SK-N-SH (cell line): ENCODE measurements at regions not wholly inside any gene's neighbourhood (a gene's known extent, or its start where the extent isn't known, plus 50 kb on each side); places are given as distances from the start of the nearest gene placed in this dataset.
A peak's percentile ranks its signal among the peaks of the same experiment; 100 is the strongest.

Source experiments
- CTCF ChIP-seq: fragments of 200-600 bp; sonication (generic); IDR thresholded peaks from 2 replicates; pipeline ENCODE4 v1.6.1; 2017; ENCODE audit warnings: antibody characterized with exemption, mild to moderate bottlenecking, moderate library complexity
- EP300 ChIP-seq, 2 experiments: IDR thresholded peaks; 2 replicates each; pipeline versions ENCODE4 v1.4.0 to v1.6.1; 2012; ENCODE audit warnings: borderline replicate concordance in 1 of 2, low read depth in 1 of 2, low read length in 1 of 2
- JUND ChIP-seq: IDR thresholded peaks from 2 replicates; pipeline ENCODE4 v1.4.0; 2012
- MXI1 ChIP-seq: IDR thresholded peaks from 2 replicates; pipeline ENCODE4 v1.6.1; 2012; ENCODE audit warnings: mild to moderate bottlenecking, low read depth, low read length, improper control_type of control experiment
- NRF1 ChIP-seq: IDR thresholded peaks from 2 replicates; pipeline ENCODE4 v1.6.1; 2012; ENCODE audit warnings: low read depth, mild to moderate bottlenecking, low read length
- POLR2AphosphoS5 ChIP-seq: IDR thresholded peaks from 2 replicates; pipeline ENCODE4 v1.6.1; 2012; ENCODE audit warnings: low read depth, low read length
- RFX5 ChIP-seq: IDR thresholded peaks from 2 replicates; pipeline ENCODE4 v1.6.1; 2012; ENCODE audit warnings: mild to moderate bottlenecking, improper control_type of control experiment, low read length
- RXRA ChIP-seq: IDR thresholded peaks from 2 replicates; pipeline ENCODE4 v1.4.0; 2012; ENCODE audit warnings: low read depth, mild to moderate bottlenecking, borderline replicate concordance
- SMC3 ChIP-seq: IDR thresholded peaks from 2 replicates; pipeline ENCODE4 v1.6.1; 2012; ENCODE audit warnings: low read depth, low read length, improper control_type of control experiment
- TAF1 ChIP-seq: IDR thresholded peaks from 2 replicates; pipeline ENCODE4 v1.6.1; 2012; ENCODE audit warnings: low read depth, mild to moderate bottlenecking, low read length, moderate library complexity, borderline replicate concordance
- USF2 ChIP-seq: fragments of 150-350 bp; IDR thresholded peaks from 2 replicates; pipeline ENCODE4 v1.6.1; 2017; ENCODE audit warnings: antibody characterized with exemption, low read length, low read depth, borderline replicate concordance

- TF ChIP-seq POLR2AphosphoS5: peak; percentile 50; the same call in 1 of the 2 replicates
- no peak for TF ChIP-seq CTCF
- no peak for TF ChIP-seq USF2
- TF ChIP-seq JUND: peak; percentile 90
- TF ChIP-seq SMC3: no peak
- TF ChIP-seq EP300 (IDR thresholded peaks at IDR 0.05; ENCODE audit: borderline replicate concordance in 1 of 2, low read depth in 1 of 2, low read length in 1 of 2): 0 out of 4 replicates have a peak, but pooled peaks of 1 of the 2 experiments have one; percentile 29
- no peak for TF ChIP-seq TAF1
- no peak for TF ChIP-seq RXRA
- no peak for TF ChIP-seq RFX5
- TF ChIP-seq NRF1: no peak
- TF ChIP-seq MXI1: no peak
These were observed 107.0 kb upstream of the DST start for GRCh38 chr6:56749632-56750151.
